Neural cell (in vitro differentiated cells): ENCODE measurements at regions not wholly inside any gene's neighbourhood (a gene's known extent, or its start where the extent isn't known, plus 50 kb on each side); places are given as distances from the start of the nearest gene placed in this dataset.

Experiments used
- H2AFZ ChIP-seq: fragments of 200-600, 300-800 bp; sonication (generic), shearing (Covaris generic); 2 replicates; pipeline ENCODE4 v1.6.0; 2014; ENCODE audit warnings: low read depth, mild to moderate bottlenecking, antibody characterized with exemption, low read length, moderate library complexity
- H3F3A ChIP-seq: fragments of 200-600 bp; shearing (Covaris generic); 2 replicates; pipeline ENCODE4 v1.6.1; 2016; ENCODE audit warnings: mild to moderate bottlenecking, moderate library complexity, mixed read lengths, antibody characterized with exemption, low read length; ENCODE audit not compliant: insufficient read depth, poor library complexity, severe bottlenecking
- H3K27ac ChIP-seq: fragments of 200-600, 300-800 bp; sonication (generic), shearing (Covaris generic); 2 replicates; pipeline ENCODE4 v1.5.1; 2014; ENCODE audit warnings: mild to moderate bottlenecking, low read length, moderate library complexity
- H3K27me3 ChIP-seq: fragments of 300-800, 200-600 bp; sonication (generic), shearing (Covaris generic); 2 replicates; pipeline ENCODE4 v1.6.0; 2014; ENCODE audit warnings: mild to moderate bottlenecking, low read depth, low read length, moderate library complexity; ENCODE audit not compliant: insufficient read depth
- H3K36me3 ChIP-seq: fragments of 300-800, 200-600 bp; sonication (generic), shearing (Covaris generic); 2 replicates; pipeline ENCODE4 v1.5.1; 2014; ENCODE audit warnings: mild to moderate bottlenecking, antibody characterized with exemption, low read length, moderate library complexity; ENCODE audit not compliant: insufficient read depth
- H3K4me2 ChIP-seq: fragments of 300-800, 200-600 bp; sonication (generic), shearing (Covaris generic); 2 replicates; pipeline ENCODE4 v1.6.0; 2014; ENCODE audit warnings: mild to moderate bottlenecking, low read length
- H3K4me3 ChIP-seq: fragments of 300-800, 200-600 bp; sonication (generic), shearing (Covaris generic); 2 replicates; pipeline ENCODE4 v1.5.1; 2014; ENCODE audit warnings: mild to moderate bottlenecking, low read length, moderate library complexity
- H3K79me2 ChIP-seq: fragments of 200-600 bp; shearing (Covaris generic); replicated peaks from 2 replicates; pipeline ENCODE4 v1.6.0; 2014; ENCODE audit warnings: mild to moderate bottlenecking, low read length, moderate library complexity; ENCODE audit not compliant: insufficient read depth
- H3K9ac ChIP-seq: fragments of 300-800, 200-600 bp; sonication (generic), shearing (Covaris generic); 2 replicates; pipeline ENCODE4 v1.6.1; 2016; ENCODE audit warnings: mild to moderate bottlenecking, low read length, mixed read lengths
- H3K9me2 ChIP-seq: fragments of 200-600 bp; shearing (Covaris generic); 2 replicates; pipeline ENCODE4 v1.6.1; 2016; ENCODE audit warnings: mild to moderate bottlenecking, low read length, mixed read lengths; ENCODE audit not compliant: insufficient read depth
- H3K9me3 ChIP-seq: fragments of 200-600, 300-800 bp; sonication (generic), shearing (Covaris generic); 2 replicates; pipeline ENCODE4 v1.6.1; 2016; ENCODE audit warnings: mild to moderate bottlenecking, mixed run types, low read length, moderate library complexity, mixed read lengths
- H4K20me1 ChIP-seq: fragments of 200-600 bp; shearing (Covaris generic); 2 replicates; pipeline ENCODE4 v1.6.1; 2016; ENCODE audit warnings: mild to moderate bottlenecking, mixed run types; ENCODE audit not compliant: insufficient read depth
- EP300 ChIP-seq: fragments of 450-650 bp; conservative IDR thresholded peaks from 2 replicates; pipeline ENCODE4 v1.6.1; 2014; ENCODE audit warnings: antibody characterized with exemption, mild to moderate bottlenecking, moderate library complexity; ENCODE audit not compliant: poor library complexity, severe bottlenecking
- EZH2 ChIP-seq: fragments of 200-600, 300-800 bp; shearing (Covaris generic), sonication (generic); IDR thresholded peaks from 2 replicates; pipeline ENCODE4 v1.6.1; 2014; ENCODE audit warnings: antibody characterized with exemption, low read length, borderline replicate concordance, mild to moderate bottlenecking; ENCODE audit not compliant: insufficient read depth, poor library complexity, severe bottlenecking
- MXI1 ChIP-seq: fragments of 450-650 bp; conservative IDR thresholded peaks from 2 replicates; pipeline ENCODE4 v1.6.1; 2014; ENCODE audit warnings: antibody characterized with exemption, mild to moderate bottlenecking; ENCODE audit not compliant: poor library complexity, severe bottlenecking
- POLR2AphosphoS5 ChIP-seq: IDR thresholded peaks from 2 replicates; pipeline ENCODE4 v1.6.1; 2012
- RAD21 ChIP-seq: fragments of 450-650 bp; conservative IDR thresholded peaks from 2 replicates; pipeline ENCODE4 v1.6.1; 2014; ENCODE audit warnings: antibody characterized with exemption, mild to moderate bottlenecking, moderate library complexity
- SMC3 ChIP-seq: fragments of 450-650 bp; conservative IDR thresholded peaks from 2 replicates; pipeline ENCODE4 v1.6.1; 2014; ENCODE audit warnings: antibody characterized with exemption, mild to moderate bottlenecking, moderate library complexity; ENCODE audit not compliant: poor library complexity
- TAF1 ChIP-seq: IDR thresholded peaks from 2 replicates; pipeline ENCODE4 v1.6.1; 2012; ENCODE audit warnings: low read depth
- TF ChIP-seq, protein P1 (sequence below): IDR thresholded peaks from 2 replicates; pipeline ENCODE4 v1.6.1; 2012; ENCODE audit warnings: borderline replicate concordance
- TF ChIP-seq, protein P2 (sequence below): fragments of 450-650 bp; IDR thresholded peaks from 2 replicates; pipeline ENCODE4 v1.5.1; 2014; ENCODE audit warnings: antibody characterized with exemption, mild to moderate bottlenecking, moderate library complexity; ENCODE audit not compliant: poor library complexity, severe bottlenecking

DNA sequence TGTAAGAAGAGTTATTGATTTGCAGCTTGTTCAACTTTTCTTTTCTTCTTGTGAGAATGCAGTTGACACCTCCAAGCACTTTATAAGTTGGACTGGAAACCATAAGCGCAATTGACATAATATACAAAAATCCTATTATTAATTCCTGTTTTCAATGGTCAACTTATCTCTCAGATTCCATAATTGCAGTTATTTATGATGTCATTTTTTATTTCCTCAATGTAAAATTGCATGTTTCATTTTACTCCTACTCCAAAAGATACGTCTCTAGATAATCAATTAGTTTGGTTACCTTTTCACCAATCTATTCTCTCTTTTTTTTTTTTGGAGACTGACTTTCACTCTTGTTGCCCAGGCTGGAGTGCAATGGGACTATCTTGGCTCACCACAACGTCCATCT is 1416.1 kb upstream of the CDH6 start:
- no peaks in the 10 kb centered on the region for H3F3A ChIP-seq
- no peaks in the 10 kb centered on the region for H3K9me3 ChIP-seq
- H2AFZ ChIP-seq, result no peak overlapping the region
- no peaks in the 10 kb centered on the region for H3K9me2 ChIP-seq
- no peak overlapping the region for H3K4me3 ChIP-seq
- TF ChIP-seq EZH2 (no peak), MXI1 (no peak), RAD21 (no peak), POLR2AphosphoS5 (no peak), TAF1 (no peak)
- TF ChIP-seq, protein P1, sequence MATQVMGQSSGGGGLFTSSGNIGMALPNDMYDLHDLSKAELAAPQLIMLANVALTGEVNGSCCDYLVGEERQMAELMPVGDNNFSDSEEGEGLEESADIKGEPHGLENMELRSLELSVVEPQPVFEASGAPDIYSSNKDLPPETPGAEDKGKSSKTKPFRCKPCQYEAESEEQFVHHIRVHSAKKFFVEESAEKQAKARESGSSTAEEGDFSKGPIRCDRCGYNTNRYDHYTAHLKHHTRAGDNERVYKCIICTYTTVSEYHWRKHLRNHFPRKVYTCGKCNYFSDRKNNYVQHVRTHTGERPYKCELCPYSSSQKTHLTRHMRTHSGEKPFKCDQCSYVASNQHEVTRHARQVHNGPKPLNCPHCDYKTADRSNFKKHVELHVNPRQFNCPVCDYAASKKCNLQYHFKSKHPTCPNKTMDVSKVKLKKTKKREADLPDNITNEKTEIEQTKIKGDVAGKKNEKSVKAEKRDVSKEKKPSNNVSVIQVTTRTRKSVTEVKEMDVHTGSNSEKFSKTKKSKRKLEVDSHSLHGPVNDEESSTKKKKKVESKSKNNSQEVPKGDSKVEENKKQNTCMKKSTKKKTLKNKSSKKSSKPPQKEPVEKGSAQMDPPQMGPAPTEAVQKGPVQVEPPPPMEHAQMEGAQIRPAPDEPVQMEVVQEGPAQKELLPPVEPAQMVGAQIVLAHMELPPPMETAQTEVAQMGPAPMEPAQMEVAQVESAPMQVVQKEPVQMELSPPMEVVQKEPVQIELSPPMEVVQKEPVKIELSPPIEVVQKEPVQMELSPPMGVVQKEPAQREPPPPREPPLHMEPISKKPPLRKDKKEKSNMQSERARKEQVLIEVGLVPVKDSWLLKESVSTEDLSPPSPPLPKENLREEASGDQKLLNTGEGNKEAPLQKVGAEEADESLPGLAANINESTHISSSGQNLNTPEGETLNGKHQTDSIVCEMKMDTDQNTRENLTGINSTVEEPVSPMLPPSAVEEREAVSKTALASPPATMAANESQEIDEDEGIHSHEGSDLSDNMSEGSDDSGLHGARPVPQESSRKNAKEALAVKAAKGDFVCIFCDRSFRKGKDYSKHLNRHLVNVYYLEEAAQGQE, result no peak
- TF ChIP-seq, protein P2, sequence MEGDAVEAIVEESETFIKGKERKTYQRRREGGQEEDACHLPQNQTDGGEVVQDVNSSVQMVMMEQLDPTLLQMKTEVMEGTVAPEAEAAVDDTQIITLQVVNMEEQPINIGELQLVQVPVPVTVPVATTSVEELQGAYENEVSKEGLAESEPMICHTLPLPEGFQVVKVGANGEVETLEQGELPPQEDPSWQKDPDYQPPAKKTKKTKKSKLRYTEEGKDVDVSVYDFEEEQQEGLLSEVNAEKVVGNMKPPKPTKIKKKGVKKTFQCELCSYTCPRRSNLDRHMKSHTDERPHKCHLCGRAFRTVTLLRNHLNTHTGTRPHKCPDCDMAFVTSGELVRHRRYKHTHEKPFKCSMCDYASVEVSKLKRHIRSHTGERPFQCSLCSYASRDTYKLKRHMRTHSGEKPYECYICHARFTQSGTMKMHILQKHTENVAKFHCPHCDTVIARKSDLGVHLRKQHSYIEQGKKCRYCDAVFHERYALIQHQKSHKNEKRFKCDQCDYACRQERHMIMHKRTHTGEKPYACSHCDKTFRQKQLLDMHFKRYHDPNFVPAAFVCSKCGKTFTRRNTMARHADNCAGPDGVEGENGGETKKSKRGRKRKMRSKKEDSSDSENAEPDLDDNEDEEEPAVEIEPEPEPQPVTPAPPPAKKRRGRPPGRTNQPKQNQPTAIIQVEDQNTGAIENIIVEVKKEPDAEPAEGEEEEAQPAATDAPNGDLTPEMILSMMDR, result no peak
- no peak overlapping the region for H3K4me2 ChIP-seq
- H3K27me3 ChIP-seq, result no peaks in the 10 kb centered on the region
- H3K79me2 ChIP-seq, result no peaks in the 10 kb centered on the region
- no peaks in the 10 kb centered on the region for H4K20me1 ChIP-seq
- no peak overlapping the region for H3K9ac ChIP-seq
- no peaks in the 10 kb centered on the region for H3K36me3 ChIP-seq
- H3K27ac ChIP-seq, result no peak overlapping the region

DNA sequence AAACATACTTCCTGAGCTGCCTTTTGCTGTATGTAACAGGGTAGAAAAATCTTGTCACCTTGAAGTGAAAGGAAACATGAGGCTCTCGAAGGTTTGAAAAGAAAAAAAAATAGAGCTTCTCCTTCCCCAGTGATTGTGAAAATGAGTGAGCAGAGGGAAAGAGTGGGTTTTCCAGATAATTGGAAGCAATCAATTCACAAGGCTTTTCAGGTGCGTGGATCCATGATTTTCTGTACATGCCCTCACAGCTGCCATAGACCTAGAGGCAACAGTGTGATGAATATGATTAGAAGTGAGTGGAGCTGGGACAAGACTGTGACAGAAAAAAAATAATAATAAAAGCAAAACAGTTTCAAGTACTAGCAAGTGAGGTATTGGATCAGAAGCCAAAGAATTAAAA is 1422.5 kb upstream of the CDH6 start:
- TF ChIP-seq, protein P1, result peak; percentile 94
- TF ChIP-seq RAD21 (no peak), TAF1 (no peak), EP300 (peak; percentile 43), MXI1 (no peak), POLR2AphosphoS5 (peak; percentile 78), EZH2 (no peak), SMC3 (no peak)
- TF ChIP-seq, protein P2, result no peak
- peak overlapping the region; percentile 27 for H3K4me3 ChIP-seq

More for the DNA sequence above, 1422.5 kb upstream of the CDH6 start:
- Histone ChIP-seq H3K9me2 (no peaks in the 10 kb centered on the region), H3K4me2 (peak overlapping the region; percentile 53), H3K9me3 (no peaks in the 10 kb centered on the region), H3K27me3 (no peaks in the 10 kb centered on the region), H4K20me1 (no peaks in the 10 kb centered on the region), H3K9ac (peak overlapping the region; percentile 15), H3K36me3 (no peaks in the 10 kb centered on the region), H2AFZ (no peak overlapping the region), H3K27ac (peak overlapping the region; percentile 58), H3K79me2 (no peaks in the 10 kb centered on the region), H3F3A (no peaks in the 10 kb centered on the region)
